ENCODE measurements at regions not wholly inside any gene's neighbourhood (a gene's known extent, or its start where the extent isn't known, plus 50 kb on each side); places are given as distances from the start of the nearest gene placed in this dataset.

DNA sequence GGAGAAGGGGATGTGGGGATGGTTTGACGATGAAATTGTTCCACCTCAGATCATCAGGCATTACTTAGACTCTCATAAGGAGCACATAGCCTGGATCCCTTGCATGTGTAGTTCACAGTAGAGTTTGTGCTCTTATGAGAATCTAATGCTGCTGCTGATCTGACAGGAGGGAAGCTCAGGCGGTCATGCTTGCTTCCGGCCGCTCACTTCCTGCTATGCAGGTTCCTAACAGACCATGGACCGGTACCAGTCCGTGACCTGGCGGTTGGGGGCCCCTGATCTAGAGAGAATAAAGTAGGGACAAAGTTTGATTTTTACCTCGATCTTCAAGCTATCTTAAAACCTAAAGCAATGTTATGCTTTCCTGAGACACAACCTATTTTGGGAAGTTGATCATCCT lies 373.8 kb upstream of the ARGLU1 start:
- no peak for DNase-seq (ENCODE audit: low read depth)

DNA sequence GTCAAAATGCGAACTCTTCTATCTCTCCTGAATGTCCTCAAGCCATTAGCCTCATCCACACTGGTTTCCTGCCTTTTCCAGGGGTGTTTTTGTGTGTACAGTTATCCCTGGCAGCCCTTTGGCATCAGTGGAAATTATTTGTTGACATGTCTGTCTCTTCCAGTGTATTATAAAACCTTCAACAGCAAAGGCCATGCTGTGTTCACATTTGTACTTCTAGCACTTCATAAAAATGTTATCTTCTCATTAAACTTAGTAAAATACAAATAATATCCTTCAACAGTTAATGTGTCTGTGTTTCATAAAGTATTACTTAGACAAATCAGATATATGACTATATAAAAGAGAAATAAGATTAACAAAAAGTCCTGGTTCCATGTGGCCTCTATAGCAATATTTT lies 359.5 kb upstream of the ARGLU1 start:
- no peak for DNase-seq (ENCODE audit: low read depth)

- DNase-seq (ENCODE audit: low read depth): no peak
Measured at GRCh38 chr13:106922384-106922783, 354.4 kb upstream of the ARGLU1 start.

- no peak for DNase-seq (ENCODE audit: low read depth)
Measured at GRCh38 chr13:106919638-106920037, 351.7 kb upstream of the ARGLU1 start.

- DNase-seq (ENCODE audit: low read depth): no peak
Measured at GRCh38 chr13:106919133-106919532, 351.2 kb upstream of the ARGLU1 start.

GRCh38 chr13:106918557-106918860 lies 350.6 kb upstream of the ARGLU1 start:
- no peak for DNase-seq (ENCODE audit: low read depth)

DNA sequence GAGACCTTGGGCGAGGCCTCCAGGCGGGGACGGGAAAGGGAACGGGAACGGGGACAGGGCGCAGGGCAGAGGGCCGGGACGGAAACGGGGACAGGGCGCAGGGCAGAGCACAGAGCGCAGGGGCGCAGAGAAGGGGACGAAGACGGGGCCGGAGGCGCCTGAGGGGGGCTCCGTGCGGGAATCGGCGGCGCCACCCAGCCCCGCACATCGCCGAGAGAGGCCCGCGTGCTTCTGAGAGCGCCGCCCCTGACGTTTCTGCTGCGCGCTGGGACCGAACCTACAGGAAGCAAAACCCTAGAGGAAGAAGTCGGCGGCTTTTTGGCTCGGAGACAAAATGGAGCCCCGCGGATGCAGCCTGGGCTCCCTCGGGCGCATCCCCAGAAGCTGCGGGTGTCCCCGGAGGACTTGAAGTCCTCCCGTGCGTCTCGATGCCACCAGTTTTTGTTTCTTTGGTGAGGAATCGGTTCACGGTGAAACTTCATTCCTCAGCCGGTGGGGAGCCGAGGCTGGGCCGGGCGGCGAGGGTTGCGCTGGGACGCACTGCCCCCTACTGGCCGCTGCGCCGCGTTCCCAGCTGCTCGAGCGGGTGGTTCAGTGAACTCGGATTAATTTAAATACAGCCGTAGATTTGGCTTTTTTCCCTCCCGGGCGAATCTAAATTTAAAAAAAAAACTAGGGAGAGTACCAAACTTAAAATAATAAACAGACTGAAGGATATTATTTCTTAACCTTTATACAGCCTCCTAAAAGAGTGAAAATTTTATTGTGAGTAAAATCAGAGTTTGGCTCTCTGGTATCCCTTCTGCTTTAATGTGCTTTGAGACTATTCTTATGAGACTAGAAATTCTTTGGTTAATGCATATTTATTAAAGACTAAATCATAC lies 350.0 kb upstream of the ARGLU1 start:
- DNase-seq (ENCODE audit: low read depth): peak; percentile 44

DNA sequence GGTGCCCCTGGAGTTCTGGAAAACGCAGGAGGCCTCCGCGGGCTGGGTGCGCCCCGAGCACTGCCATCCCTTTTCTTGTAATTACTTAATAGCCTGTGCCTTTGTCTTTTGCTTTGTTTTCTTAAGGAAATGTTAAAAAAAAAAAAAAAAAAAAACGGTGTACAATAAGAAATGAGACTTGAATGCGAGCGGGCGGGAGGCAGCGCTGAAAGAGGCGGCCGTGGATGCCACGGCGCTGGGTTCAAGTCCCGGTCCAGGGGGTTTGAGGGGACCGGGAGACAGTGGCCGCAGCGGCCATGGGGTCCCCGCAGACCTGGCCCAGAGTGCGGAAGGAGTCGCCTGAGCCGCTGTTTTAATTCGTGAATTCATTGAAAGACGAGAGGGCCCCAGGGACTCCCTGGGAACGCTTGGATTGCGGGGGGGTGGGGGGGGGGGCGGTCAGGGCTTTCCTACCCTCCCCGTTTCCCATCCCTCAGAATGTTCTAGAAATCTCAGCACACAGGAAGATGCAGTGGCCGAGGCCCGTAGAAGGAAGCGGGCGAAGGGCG lies 349.2 kb upstream of the ARGLU1 start:
- DNase-seq (ENCODE audit: low read depth): no peak

- no peak for DNase-seq (ENCODE audit: low read depth)
Measured at GRCh38 chr13:106916329-106916976, 348.5 kb upstream of the ARGLU1 start.

- no peak for DNase-seq (ENCODE audit: low read depth)
Measured at GRCh38 chr13:106915146-106915545, 347.2 kb upstream of the ARGLU1 start.

GRCh38 chr13:106911627-106912026 lies 343.7 kb upstream of the ARGLU1 start:
- no peak for DNase-seq (ENCODE audit: low read depth)

- DNase-seq (ENCODE audit: low read depth): no peak
Measured at GRCh38 chr13:106911020-106911419, 343.1 kb upstream of the ARGLU1 start.

- no peak for DNase-seq (ENCODE audit: low read depth)
Measured at GRCh38 chr13:106906426-106906996, 338.6 kb upstream of the ARGLU1 start.

GRCh38 chr13:106905380-106906162 lies 337.6 kb upstream of the ARGLU1 start:
- no peak for DNase-seq (ENCODE audit: low read depth)

DNA sequence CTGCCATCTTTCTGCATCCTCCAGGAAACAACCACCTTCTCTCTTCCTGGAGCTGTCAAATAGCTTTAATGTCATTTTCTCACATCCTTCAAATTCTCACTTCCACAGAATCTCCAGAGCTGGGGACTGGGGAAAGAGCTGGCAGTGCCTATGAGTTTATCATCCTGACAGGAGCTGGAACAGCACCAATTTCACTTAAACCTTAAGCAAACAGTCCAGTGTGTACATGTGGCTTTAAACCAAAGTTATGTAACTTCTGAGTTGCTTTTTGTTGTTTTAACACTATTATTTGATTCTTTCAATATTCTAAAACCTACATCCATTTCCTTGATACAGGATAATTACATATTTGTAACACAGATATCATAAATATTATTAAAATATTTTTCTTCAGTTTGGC lies 331.5 kb upstream of the ARGLU1 start:
- DNase-seq (ENCODE audit: low read depth): no peak

- no peak for DNase-seq (ENCODE audit: low read depth)
Measured at GRCh38 chr13:106898231-106898630, 330.3 kb upstream of the ARGLU1 start.

DNA sequence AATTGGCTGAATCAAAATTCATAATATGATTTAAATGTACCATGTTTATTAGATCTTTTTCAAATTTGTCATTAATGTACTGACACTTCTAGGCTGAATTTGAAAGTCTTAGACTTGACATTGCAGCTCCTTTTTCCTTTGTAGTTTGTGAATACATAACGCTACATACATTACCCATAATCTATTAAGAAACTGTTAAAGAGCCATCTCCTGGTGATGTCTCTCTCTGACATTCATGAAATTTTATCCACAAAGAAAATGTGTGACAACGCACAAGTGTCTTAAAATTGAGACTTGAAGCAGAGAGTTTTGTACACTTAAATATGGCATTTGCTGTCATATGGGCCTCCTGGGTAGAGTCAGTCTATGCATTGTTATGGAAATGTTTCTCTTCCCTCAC lies 320.2 kb upstream of the ARGLU1 start:
- no peak for DNase-seq (ENCODE audit: low read depth)

DNA sequence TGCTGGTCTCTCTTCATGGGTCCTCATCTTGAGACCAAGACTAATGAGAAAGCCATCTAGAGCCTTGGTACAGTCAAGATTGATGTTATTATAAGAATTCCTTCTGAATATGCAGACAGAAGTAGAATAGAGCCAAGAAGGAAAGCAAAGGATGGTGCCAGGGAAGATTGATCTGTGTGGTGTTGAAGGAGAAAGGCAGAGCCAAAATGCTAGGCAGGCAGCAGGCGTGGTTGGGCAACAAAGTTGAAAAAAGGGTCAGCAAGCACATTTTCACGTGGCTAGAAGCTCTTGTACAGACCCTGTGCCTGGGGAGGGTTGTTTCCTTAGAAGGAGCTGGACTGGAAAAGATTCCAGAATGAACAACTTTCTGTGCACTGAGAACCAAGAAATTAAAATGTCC lies 319.7 kb upstream of the ARGLU1 start:
- no peak for DNase-seq (ENCODE audit: low read depth)

- DNase-seq (ENCODE audit: low read depth): no peak
Measured at GRCh38 chr13:106883976-106884375, 316.0 kb upstream of the ARGLU1 start.

DNA sequence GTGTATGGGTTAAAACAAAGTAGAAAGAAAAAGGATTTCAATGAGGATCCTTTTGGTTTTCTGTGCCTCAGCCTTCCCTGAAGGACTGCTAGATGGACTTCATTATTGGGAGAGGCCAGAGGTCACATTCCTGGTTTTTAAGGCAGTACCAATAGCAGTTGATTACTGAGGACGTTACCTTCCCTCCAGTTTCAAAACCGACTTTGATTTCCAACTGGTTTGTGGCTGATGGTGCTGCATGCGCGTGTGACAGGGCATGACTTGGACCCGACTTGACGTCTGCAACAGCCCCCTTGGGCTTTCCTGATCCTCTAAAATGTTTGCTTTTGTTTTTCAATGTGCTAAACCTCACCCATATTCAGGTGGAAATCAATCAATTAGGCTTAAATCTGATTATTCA lies 314.3 kb upstream of the ARGLU1 start:
- no peak for DNase-seq (ENCODE audit: low read depth)

GRCh38 chr13:106879806-106880205 lies 311.9 kb upstream of the ARGLU1 start:
- no peak for DNase-seq (ENCODE audit: low read depth)

DNA sequence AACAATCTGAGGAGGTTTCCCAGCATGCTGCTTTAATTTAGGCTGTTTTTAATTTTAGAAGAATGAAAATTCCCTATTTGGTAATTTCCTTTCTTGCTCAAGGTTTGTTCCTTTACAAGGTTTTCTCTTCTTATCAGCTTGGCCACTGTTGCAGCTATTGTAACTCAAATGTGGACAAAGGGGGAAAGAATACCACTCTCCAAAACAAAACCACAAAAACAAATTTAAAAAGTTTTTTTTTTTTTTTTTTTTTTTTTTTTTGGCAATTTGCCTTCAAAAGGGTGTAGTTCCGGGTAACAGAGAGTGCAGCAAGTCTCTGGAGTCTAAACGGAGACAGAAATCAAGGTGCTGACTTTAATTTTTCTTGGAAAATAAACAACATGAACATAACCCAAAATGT lies 306.4 kb upstream of the ARGLU1 start:
- DNase-seq (ENCODE audit: low read depth): no peak

All from stimulated activated CD4-positive, alpha-beta T cell treated with anti-CD3 and anti-CD28 coated beads, Interleukin-2, amount 100 ng/mL, for 4 hours (primary cell).